ENCODE measurements at regions not wholly inside any gene's neighbourhood (a gene's known extent, or its start where the extent isn't known, plus 50 kb on each side); places are given as distances from the start of the nearest gene placed in this dataset.

DNA sequence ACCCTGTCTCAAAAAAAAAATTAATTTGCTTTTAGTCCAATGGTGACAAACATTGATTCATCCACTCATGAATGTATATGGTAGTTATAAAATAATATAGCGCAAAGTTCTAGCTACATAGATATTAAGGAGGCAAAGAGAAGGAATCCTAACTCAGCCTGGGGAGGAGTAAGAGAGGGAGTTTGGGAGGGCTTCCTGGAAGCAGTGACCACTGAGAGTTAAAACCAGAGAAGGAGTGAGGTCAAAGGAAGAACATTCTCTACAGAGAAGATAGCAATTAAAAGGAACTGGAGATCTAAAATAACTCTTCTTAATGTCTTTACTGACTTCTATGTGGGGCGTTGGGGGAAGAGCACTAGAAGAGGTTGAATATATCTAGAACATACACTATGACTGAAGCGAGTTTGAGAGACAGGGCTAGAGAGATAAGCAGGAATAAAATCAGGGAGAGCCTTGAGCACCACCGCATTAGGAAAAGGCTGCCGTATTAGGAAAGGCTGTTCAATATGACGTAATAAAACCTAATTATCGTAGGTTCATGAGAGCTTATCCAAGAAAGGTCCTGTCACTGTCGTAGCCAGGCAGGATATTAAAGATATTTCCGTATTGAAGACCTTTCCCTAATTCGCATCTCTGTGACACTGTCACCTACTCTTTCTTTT is 81.8 kb upstream of the CNKSR3 start:
- BruUV-seq (replicated peaks): no TSS peak
- no peak overlapping the region for H3K27ac ChIP-seq (ENCODE audit: insufficient read depth, low read depth, low read length)
- H3K4me1 ChIP-seq (ENCODE audit: control insufficient read depth, extremely low read depth, insufficient read depth, low read length): no peaks in the 10 kb centered on the region
- H3K79me2 ChIP-seq (ENCODE audit: control insufficient read depth, insufficient read depth, low read length): no peaks in the 10 kb centered on the region
- FAIRE-seq (no peak), DNase-seq (ENCODE audit: low read depth, low spot score) (no peak)
- POLR2A ChIA-PET: no interaction called here
- H3K36me3 ChIP-seq (ENCODE audit: control insufficient read depth in 2 of 2, extremely low read depth in 1 of 2, insufficient read depth in 2 of 2, low read length in 2 of 2): no peaks in the 10 kb centered on the region
- no peak overlapping the region for H3K9ac ChIP-seq (replicated peaks; ENCODE audit: extremely low read depth, insufficient read depth, low read length)
- no peak for TF ChIP-seq JUN (IDR thresholded peaks at IDR 0.05; ENCODE audit: borderline replicate concordance, insufficient read depth, insufficient read length, low read depth)
- TF ChIP-seq MYC (IDR thresholded peaks at IDR 0.05; ENCODE audit: low read depth, low read length): no peak
- no peak for TF ChIP-seq GATA2 (IDR thresholded peaks at IDR 0.05; ENCODE audit: insufficient read depth, insufficient read length, low read depth, low read length)
- no peak overlapping the region for H2AFZ ChIP-seq (ENCODE audit: low read depth, low read length)
- CTCF ChIA-PET: interaction anchor here (1.4 kb wide), 1 partner anchor 34 kb away, joined by 4 read pairs; no protein-coding TSS in a partner anchor
- H3K9me3 ChIP-seq (replicated peaks; ENCODE audit: control insufficient read depth, insufficient read depth, low read length): no peaks in the 10 kb centered on the region
- intact Hi-C loops (cut with micrococcal nuclease): no loop called here
- dilution Hi-C loops (cut with MboI; ENCODE audit: extremely low pct_ligation_motif_present, low sequenced_read_pairs): no loop called here
- H3K4me2 ChIP-seq (ENCODE audit: insufficient read depth, low read length): no peak overlapping the region
- H3K27me3 ChIP-seq (ENCODE audit: control insufficient read depth in 2 of 2, insufficient read depth in 2 of 2, low read length in 2 of 2): no peaks in the 10 kb centered on the region
- H3K9me1 ChIP-seq (replicated peaks; ENCODE audit: control insufficient read depth, extremely low read depth, insufficient read depth, low read length): no peaks in the 10 kb centered on the region
- H3K4me3 ChIP-seq (replicated peaks in 1 of 3; ENCODE audit: insufficient read depth in 1 of 3, low read depth in 1 of 3, low read length in 3 of 3): no peak overlapping the region
- H4K20me1 ChIP-seq (replicated peaks; ENCODE audit: control insufficient read depth, extremely low read depth, insufficient read depth, low read length): no peaks in the 10 kb centered on the region

DNA sequence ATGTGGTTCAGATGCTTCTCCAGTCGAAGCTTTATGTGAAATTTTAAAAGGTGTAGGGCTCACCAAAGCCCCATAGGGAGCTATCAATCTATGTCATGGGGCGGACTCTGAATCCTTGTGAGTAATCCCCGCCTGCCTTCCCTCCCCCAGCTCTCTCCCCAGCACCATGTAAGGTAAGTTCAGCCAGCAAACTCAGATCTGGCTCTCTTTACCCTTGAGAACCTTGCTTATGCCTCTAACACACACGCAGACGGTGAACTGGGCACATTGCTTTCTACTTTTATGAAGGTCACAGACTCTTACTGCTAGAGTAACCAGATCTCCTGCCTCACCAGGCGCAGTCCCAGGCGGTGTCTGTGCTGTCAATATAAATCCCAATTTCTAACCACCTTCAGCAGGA is 82.6 kb upstream of the CNKSR3 start:
- POLR2A ChIA-PET: no interaction called here
- CTCF ChIA-PET: interaction anchor here (1.4 kb wide), 1 partner anchor 35 kb away, joined by 4 read pairs; no protein-coding TSS in a partner anchor
- no peak for TF ChIP-seq MYC (IDR thresholded peaks at IDR 0.05; ENCODE audit: low read depth, low read length)
- TF ChIP-seq FOS (IDR thresholded peaks at IDR 0.05; ENCODE audit: borderline replicate concordance, insufficient read depth, low read length): no peak
- no peak for TF ChIP-seq POLR2AphosphoS5 (IDR thresholded peaks at IDR 0.05; ENCODE audit: insufficient read depth, low read depth, low read length)
- TF ChIP-seq GATA2 (IDR thresholded peaks at IDR 0.05; ENCODE audit: insufficient read depth, insufficient read length, low read depth, low read length): no peak
- TF ChIP-seq, protein P1, sequence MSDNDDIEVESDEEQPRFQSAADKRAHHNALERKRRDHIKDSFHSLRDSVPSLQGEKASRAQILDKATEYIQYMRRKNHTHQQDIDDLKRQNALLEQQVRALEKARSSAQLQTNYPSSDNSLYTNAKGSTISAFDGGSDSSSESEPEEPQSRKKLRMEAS (IDR thresholded peaks at IDR 0.05; ENCODE audit: insufficient read depth, insufficient read length): no peak
- TF ChIP-seq, protein P2, sequence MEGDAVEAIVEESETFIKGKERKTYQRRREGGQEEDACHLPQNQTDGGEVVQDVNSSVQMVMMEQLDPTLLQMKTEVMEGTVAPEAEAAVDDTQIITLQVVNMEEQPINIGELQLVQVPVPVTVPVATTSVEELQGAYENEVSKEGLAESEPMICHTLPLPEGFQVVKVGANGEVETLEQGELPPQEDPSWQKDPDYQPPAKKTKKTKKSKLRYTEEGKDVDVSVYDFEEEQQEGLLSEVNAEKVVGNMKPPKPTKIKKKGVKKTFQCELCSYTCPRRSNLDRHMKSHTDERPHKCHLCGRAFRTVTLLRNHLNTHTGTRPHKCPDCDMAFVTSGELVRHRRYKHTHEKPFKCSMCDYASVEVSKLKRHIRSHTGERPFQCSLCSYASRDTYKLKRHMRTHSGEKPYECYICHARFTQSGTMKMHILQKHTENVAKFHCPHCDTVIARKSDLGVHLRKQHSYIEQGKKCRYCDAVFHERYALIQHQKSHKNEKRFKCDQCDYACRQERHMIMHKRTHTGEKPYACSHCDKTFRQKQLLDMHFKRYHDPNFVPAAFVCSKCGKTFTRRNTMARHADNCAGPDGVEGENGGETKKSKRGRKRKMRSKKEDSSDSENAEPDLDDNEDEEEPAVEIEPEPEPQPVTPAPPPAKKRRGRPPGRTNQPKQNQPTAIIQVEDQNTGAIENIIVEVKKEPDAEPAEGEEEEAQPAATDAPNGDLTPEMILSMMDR (IDR thresholded peaks at IDR 0.05; ENCODE audit: extremely low read depth in 1 of 2, insufficient read depth in 1 of 2, low read depth in 1 of 2, low read length in 2 of 2): no peak
- no peak for TF ChIP-seq JUN (IDR thresholded peaks at IDR 0.05; ENCODE audit: borderline replicate concordance, insufficient read depth, insufficient read length, low read depth)
- no peak for TF ChIP-seq EZH2 (IDR thresholded peaks at IDR 0.05; ENCODE audit: borderline replicate concordance, low read depth, low read length, severe bottlenecking)
- no peak for TF ChIP-seq POLR2A (IDR thresholded peaks at IDR 0.05; ENCODE audit: low read depth, low read length)
- no TSS peak for BruUV-seq (replicated peaks)
- dilution Hi-C loops (cut with MboI; ENCODE audit: extremely low pct_ligation_motif_present, low sequenced_read_pairs) (no loop called here), intact Hi-C loops (cut with micrococcal nuclease) (no loop called here)
- Histone ChIP-seq H3K4me3 (replicated peaks in 1 of 3; ENCODE audit: insufficient read depth in 1 of 3, low read depth in 1 of 3, low read length in 3 of 3) (no peak overlapping the region), H3K9ac (replicated peaks; ENCODE audit: extremely low read depth, insufficient read depth, low read length) (no peak overlapping the region), H3K79me2 (ENCODE audit: control insufficient read depth, insufficient read depth, low read length) (no peaks in the 10 kb centered on the region), H3K4me1 (ENCODE audit: control insufficient read depth, extremely low read depth, insufficient read depth, low read length) (no peaks in the 10 kb centered on the region), H3K4me2 (ENCODE audit: insufficient read depth, low read length) (no peak overlapping the region), H3K36me3 (ENCODE audit: control insufficient read depth in 2 of 2, extremely low read depth in 1 of 2, insufficient read depth in 2 of 2, low read length in 2 of 2) (no peaks in the 10 kb centered on the region), H3K9me3 (replicated peaks; ENCODE audit: control insufficient read depth, insufficient read depth, low read length) (no peaks in the 10 kb centered on the region), H3K27me3 (ENCODE audit: control insufficient read depth in 2 of 2, insufficient read depth in 2 of 2, low read length in 2 of 2) (no peaks in the 10 kb centered on the region), H4K20me1 (replicated peaks; ENCODE audit: control insufficient read depth, extremely low read depth, insufficient read depth, low read length) (no peaks in the 10 kb centered on the region), H2AFZ (ENCODE audit: low read depth, low read length) (no peak overlapping the region), H3K27ac (ENCODE audit: insufficient read depth, low read depth, low read length) (no peak overlapping the region), H3K9me1 (replicated peaks; ENCODE audit: control insufficient read depth, extremely low read depth, insufficient read depth, low read length) (no peaks in the 10 kb centered on the region)
- FAIRE-seq (no peak), DNase-seq (ENCODE audit: low read depth, low spot score) (no peak)

Measured in endothelial cell of umbilical vein (primary cell).